H54 (cell line): ENCODE measurements at regions not wholly inside any gene's neighbourhood (a gene's known extent, or its start where the extent isn't known, plus 50 kb on each side); places are given as distances from the start of the nearest gene placed in this dataset.
A peak's percentile ranks its signal among the peaks of the same experiment; 100 is the strongest.
"Not testable (repeated sequence)": the region's sequence is repeated elsewhere in the genome, so short reads cannot be mapped to it uniquely, and the experiment has no call there.

Experiments used
- DNase-seq: peaks from one replicate; pipeline ENCODE4 v3.0.0; 2011; ENCODE audit warnings: low spot score, mixed read lengths; ENCODE audit not compliant: insufficient read length
- FAIRE-seq: peaks from 3 replicates; lab custom pipeline; 2011; peaks lifted over from hg19 to GRCh38; lab: Jason Lieb, UNC
- POLR2A ChIP-seq: IDR thresholded peaks from 2 replicates; pipeline ENCODE4 v1.6.1; 2011; ENCODE audit warnings: low read depth, mild to moderate bottlenecking, low read length

DNA sequence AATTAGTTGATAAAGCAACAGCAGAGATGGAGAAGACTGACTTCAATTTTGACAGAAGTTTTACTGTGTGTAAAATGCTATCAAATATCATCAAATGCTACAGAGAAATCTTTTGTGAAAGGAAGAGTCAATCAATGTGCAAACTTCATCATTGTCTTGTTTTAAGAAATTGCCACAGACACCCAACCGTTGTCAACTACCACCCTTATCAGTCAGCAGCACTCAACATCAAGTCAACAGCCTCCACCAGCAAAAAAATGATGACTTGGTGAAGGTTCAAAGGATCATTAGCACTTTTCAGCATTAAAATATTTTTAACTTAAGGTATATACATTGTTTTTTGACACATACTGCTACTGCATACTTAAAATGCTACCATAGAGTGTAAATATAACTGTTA is 888.8 kb downstream of the CDH18 start:
- DNase-seq: no peak
- FAIRE-seq: no peak
- no peak for TF ChIP-seq POLR2A

DNA sequence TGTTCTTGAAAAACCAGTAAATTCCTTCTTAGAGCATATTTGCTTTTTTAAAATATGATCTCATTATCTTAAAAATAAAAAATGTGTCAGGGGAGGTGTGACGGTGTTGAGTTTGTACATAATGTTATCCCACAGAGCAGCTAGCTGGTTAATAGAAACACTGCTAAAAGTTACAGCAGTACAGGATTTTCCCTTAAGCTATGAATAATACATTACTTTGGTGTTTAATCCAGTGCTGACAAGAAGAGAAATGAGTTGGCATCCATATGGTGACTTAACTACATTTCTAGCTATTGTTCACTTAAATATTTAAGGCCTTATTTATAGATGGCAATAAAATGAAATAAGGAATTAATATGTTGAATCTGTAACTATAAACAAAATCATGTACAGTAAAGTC is 883.1 kb downstream of the CDH18 start:
- no peak for FAIRE-seq
- no peak for TF ChIP-seq POLR2A
- no peak for DNase-seq

DNA sequence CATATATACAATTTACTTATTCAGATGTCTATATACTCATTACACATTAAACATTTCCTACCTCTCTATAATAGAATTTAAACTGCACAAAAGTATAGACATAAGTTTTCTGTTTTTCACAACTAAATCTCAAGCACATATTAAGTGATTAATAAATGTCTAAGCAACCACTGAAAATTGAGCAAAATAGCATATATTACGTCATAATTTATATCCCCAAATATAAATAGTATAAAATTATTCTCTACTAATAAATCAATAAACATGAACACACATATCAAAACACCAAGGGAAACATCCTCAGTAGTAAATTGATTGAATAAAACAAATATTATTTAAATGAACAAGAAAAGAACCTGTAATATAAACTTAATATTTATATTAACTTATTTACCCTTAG is 865.1 kb downstream of the CDH18 start:
- FAIRE-seq (no peak), DNase-seq (no peak)
- TF ChIP-seq POLR2A: no peak

DNA sequence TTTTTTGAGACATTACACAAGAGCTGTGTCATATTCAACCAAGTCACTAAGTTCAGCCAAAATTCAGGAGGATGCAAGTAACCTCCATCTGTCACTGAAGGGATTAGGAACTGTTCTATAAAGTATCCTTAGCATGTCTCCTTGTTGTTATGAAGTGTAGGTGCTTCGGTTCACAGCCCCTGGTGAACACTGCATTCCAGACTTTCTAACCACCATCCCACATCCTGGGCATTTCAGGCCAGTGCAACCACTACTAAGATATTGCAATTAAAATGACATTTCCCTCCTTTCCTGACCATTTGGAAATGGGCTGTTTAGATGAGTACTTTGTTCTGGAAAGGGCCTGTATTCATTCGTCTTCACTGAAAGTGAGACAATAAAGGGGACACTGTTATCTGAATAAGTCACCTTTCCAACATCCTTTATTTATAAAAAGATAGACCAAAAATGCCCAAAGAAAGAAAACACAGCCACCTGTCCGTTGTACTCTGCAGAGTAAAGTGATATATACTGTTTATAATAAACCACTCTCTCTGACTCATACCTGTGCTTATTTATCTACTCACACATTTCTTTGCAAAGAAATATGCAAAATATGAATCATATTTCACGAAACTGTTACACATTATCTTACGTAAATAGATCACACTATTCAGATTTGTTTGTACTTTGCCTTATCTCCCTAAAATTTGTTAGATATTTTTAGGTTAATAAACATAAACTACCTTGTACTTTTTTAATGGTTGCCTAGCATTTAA is 861.9 kb downstream of the CDH18 start:
- peak; percentile 92 for FAIRE-seq
- TF ChIP-seq POLR2A: no peak
- no peak for DNase-seq

DNA sequence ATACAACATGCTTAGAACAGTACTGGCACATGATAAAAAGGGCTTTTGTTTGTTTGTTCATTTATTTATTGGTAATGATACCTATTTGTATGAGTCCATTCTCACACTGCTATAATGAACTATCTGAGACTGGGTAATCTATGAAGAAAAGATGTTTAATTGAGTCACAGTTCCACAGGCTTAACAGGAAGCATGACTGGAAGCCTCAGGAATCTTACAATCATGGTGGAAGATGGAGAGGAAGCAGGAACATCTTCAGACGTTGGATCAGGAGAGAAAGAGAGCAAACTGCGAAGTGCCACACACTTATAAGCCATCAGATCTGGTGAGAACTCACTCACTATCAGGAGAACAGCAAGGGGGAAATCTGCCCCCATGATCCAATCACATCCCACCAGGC is 847.7 kb downstream of the CDH18 start:
- DNase-seq (no peak), FAIRE-seq (peak; percentile 50)
- TF ChIP-seq POLR2A: no peak

DNA sequence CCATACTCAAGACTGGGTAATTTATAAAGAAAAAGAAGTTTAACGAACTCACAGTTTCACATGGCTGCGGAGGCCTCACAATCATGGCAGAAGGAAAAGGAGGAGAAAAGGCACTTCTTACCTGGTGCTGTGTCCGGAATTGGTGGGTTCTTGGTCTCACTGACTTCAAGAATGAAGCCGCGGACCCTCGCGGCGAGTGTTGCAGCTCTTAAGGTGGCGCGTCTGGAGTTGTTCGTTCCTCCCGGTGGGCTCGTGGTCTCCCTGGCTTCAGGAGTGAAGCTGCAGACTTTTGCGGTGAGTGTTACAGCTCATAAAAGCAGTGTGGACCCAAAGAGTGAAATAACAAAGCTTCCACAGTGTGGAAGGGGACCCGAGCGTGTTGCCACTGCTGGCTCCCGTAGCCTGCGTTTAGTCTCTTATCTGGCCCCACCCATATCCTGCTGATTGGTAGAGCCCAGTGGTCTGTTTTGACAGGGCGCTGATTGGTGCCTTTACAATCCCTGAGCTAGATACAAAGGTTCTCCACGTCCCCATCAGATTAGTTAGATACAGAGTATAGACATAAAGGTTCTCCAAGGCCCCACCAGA is 846.0 kb downstream of the CDH18 start:
- not testable (repeated sequence) for DNase-seq, FAIRE-seq

DNA sequence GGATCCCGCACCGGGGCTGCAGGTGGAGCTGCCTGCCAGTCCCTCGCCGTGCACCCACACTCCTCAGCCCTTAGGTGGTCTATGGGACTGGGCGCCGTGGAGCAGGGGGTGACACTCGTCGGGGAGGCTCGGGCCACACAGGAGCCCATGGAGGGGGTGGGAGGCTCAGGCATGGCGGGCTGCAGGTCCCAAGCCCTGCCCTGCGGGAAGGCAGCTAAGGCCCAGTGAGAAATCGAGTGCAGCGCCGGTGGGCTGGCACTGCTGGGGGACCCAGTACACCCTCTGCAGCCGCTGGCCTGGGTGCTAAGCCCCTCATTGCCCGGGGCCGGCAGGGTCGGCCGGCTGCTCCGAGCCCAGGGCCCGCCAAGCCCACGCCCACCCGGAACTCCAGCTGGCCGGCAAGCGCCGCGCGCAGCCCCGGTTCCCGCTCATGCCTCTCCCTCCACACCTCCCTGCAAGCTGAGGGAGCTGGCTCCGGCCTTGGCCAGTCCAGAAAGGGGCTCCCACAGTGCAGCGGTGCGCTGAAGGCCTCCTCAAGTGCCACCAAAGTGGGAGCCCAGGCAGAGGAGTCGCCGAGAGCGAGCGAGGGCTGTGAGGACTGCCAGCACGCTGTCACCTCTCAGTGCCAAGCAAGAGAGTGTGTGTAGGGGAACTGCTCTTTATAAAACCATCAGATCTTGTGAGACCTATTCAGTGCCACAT is 845.1 kb downstream of the CDH18 start:
- not testable (repeated sequence) for DNase-seq, FAIRE-seq

DNA sequence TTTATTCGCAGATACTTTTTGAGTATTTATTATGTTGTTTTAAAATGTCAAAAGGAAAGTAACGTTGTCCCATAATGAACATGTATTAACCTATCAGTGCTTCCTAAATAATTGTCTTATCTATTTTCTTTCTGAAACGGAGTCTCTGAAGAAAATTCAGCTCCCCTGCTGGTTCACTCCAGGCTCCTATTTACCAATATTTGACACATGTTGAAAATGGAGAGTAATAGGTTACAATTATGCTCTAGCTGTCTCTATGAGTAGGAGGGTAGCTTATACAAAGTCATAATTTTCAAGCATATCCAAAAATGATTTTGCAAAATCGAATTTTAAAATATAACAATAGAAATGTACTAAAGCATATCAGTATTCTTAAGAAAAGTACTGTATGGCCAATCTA is 844.1 kb downstream of the CDH18 start:
- TF ChIP-seq POLR2A: no peak
- FAIRE-seq (no peak), DNase-seq (no peak)

DNA sequence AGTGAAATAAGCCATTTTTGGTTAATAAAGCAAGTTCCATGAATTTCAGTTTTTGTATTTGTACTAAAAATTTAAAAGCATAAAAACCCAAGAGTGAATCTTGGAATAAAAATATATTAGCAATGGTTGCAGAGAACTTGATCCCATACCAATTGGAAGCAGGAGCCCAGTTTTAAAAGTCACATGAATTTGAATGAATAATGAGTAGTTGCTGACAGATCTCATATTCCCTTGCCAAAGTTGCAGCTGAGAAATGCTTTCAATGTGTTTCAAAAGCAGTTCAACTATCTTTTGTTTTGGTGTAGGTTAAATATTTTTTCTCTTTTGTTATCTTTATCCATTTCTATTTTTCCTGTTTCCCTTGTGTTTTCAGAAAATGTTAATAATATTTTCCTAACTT is 818.6 kb downstream of the CDH18 start:
- TF ChIP-seq POLR2A: no peak
- DNase-seq (no peak), FAIRE-seq (no peak)

DNA sequence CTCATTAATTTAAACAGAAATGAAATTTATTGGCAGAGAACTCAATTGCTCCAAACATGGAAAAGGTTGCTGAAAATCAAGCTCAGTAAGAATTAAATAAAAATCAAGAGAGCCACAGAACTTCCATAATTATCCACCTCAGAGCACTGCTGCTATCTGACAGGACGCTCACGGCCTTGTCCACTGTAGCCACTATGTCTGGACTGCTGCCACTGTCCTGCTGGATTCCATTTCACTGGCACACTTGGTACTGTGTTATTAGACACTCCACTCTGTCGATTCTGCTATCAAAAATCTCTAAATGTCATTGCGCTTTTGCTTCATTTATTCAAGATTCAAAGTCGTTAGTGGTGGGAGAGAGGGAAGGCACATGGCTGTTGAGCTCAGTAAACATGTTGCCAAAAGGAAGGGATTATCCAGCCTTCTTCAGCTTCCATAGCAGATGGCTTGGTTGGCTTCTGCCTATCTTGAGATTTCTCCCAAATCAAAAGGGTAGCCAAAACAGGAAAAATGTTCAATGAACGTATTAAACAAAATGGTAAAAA is 815.0 kb downstream of the CDH18 start:
- DNase-seq (no peak), FAIRE-seq (no peak)
- no peak for TF ChIP-seq POLR2A

DNA sequence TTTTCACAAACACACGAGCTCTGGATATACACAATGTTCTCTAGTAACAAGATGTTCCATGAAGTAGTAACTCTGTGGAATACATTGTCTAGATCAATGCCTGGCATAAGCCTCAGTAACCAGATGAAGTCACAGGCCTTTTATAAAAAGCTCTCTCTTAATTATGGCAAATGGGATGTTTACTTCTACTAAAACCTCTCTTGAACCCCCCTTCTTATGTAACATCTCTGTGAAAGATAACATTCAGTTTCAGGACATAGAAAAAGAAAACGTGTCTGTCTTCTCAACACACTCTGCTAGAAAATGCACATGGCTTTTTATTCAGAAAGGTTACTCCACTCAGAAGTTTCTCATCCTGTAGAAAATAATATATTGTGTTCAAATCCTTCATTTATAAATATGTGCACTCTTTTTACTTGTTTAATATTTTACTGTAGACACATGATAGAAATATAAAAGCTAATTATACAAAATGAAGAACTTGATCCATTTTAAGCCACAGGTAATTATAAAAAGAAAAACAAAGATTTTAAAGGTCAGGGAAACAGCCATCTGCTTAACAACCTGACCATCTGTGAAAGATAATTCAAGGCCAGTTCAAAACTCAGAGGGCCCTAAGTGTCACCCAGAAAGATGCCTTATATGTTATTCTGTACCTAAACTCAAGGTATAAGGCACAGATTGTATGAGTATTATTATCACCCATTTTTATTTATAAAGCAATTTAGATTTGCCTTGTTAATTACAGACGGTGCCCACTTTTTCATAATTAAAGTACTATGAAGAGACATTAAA is 812.0 kb downstream of the CDH18 start:
- no peak for TF ChIP-seq POLR2A
- peak; percentile 43 for FAIRE-seq
- DNase-seq: no peak

DNA sequence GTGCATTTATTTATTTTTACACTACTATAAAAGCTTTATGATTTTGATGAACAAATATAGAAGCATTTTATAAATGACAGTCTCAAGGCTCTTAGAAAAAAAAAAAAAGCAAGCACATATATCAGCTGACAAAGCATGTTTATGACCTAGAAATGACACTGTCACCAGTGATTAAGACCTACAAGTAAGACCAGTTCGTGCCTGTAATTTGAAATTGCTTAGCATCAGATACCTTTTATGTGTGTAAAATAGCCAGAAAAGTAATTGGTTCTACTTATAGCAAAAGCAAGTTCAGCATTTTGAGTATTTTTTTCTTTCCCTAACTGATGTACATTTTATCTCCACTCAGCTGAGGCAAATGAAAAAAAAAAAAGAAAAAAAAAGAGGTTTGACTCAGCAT is 808.4 kb downstream of the CDH18 start:
- no peak for TF ChIP-seq POLR2A
- FAIRE-seq: no peak
- no peak for DNase-seq

DNA sequence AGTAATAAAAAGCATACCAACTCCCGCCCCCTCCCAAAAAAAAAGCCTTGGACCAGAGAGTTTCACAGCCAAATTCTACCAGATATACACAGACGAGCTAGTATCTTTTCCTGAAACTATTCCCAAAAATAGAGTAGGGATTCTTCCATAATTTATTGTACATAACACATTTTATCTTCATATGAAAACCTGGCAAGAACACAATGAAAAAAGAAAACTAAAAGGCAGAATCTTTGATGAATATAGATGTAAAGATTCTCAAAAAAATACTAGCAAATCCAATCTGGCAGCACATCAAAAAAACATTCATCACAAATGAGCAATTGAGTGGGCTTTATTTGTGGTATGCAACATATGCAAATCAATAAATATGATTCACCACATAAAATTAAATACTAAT is 798.8 kb downstream of the CDH18 start:
- no peak for TF ChIP-seq POLR2A
- FAIRE-seq: no peak
- no peak for DNase-seq

DNA sequence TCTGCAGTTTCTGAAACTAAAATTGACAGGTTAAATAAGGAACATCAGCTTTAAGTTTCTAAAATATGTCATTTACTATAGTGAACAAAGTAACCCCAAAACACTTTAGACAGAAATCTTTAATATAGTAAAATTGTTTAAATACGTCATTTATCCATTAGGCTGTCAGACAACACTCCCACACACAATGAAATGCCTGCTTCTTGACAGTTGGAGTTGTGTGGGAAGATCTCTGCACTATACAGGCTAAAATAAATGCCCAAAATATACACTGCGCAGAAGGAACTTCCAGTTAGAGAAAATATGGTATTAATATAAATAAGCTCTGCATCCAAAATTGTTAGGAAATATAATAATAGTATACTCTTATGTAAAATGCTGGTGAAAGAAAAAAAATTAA is 794.4 kb downstream of the CDH18 start:
- FAIRE-seq: no peak
- no peak for TF ChIP-seq POLR2A
- no peak for DNase-seq
